ENCODE measurements at regions not wholly inside any gene's neighbourhood (a gene's known extent, or its start where the extent isn't known, plus 50 kb on each side); places are given as distances from the start of the nearest gene placed in this dataset.
A peak's percentile ranks its signal among the peaks of the same experiment; 100 is the strongest.

DNA sequence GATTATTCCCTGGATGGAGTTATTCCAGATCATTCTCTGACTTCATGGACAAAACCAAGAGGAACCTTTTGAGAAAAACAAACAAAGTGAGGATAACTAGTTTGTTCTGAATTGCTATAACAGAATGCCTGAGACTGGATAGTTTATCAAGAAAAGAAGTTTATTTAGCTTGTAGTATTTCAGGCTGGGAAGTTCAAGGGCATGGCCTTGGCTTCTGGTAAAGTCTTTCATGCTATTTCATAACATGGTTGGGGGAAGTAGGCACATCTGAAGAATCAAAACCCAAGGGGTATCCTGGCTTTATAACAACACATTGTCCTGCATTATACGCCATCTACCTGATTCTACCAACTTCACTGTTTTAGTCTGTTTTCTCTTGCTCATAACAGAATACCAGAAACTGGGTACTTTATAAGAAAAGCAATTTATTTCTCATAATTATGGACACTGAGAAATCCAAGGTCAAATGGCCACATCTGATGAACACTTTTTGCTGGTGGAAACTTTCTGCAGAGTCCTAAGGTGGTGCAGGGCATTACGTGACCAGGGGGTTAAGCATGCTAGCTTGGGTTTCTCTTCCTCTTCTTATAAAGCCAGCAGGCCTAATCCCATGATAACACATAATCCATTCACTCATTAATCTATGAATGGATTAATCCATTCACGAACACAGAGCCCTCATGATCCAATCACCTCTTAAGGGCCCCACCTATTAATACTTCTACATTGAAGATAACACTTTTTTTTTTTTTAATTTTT lies 186.1 kb upstream of the PRSS16 start (continued):
- TF ChIP-seq RARA (CRISPR knock-in tag; IDR thresholded peaks at IDR 0.05) = peak; percentile 86
- no peak for TF ChIP-seq HMG20B (CRISPR knock-in tag; conservative IDR thresholded peaks at IDR 0.05)
- TF ChIP-seq SOX5 (CRISPR knock-in tag; IDR thresholded peaks at IDR 0.05; ENCODE audit: borderline replicate concordance) = peak; percentile 36; the same call in 1 of the 2 replicates
- no peak for TF ChIP-seq CEBPB (IDR thresholded peaks at IDR 0.05; ENCODE audit: borderline replicate concordance, low read depth, low read length)
- peak; percentile 74 for TF ChIP-seq BCL6 (CRISPR knock-in tag; IDR thresholded peaks at IDR 0.05)
- no peak; the same call in 1 of the 2 replicates for TF ChIP-seq NR2F6 (IDR thresholded peaks at IDR 0.05)
- peak; percentile 48; the same call in 1 of the 2 replicates for TF ChIP-seq NR2F6 (CRISPR knock-in tag; IDR thresholded peaks at IDR 0.05)
- TF ChIP-seq REL (CRISPR knock-in tag; conservative IDR thresholded peaks at IDR 0.05) = no peak
- no peak for TF ChIP-seq SRF (IDR thresholded peaks at IDR 0.05; ENCODE audit: low read depth, low read length)
- TF ChIP-seq, protein P1, sequence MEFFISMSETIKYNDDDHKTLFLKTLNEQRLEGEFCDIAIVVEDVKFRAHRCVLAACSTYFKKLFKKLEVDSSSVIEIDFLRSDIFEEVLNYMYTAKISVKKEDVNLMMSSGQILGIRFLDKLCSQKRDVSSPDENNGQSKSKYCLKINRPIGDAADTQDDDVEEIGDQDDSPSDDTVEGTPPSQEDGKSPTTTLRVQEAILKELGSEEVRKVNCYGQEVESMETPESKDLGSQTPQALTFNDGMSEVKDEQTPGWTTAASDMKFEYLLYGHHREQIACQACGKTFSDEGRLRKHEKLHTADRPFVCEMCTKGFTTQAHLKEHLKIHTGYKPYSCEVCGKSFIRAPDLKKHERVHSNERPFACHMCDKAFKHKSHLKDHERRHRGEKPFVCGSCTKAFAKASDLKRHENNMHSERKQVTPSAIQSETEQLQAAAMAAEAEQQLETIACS (CRISPR knock-in tag; IDR thresholded peaks at IDR 0.05) = no peak
- TF ChIP-seq SIN3A (IDR thresholded peaks at IDR 0.05; ENCODE audit: borderline replicate concordance, low read depth, low read length) = no peak
- TF ChIP-seq GABPA (IDR thresholded peaks at IDR 0.05; ENCODE audit: low read depth, low read length) = no peak
- TF ChIP-seq GABPA (CRISPR knock-in tag; IDR thresholded peaks at IDR 0.05; ENCODE audit: low read depth) = no peak; the same call in 1 of the 2 replicates
- TF ChIP-seq MAZ (IDR thresholded peaks at IDR 0.05; ENCODE audit: borderline replicate concordance, low read depth, low read length) = no peak
- TF ChIP-seq MAZ (CRISPR knock-in tag; IDR thresholded peaks at IDR 0.05; ENCODE audit: low read depth) = no peak
- TF ChIP-seq ZNF501 (CRISPR knock-in tag; IDR thresholded peaks at IDR 0.05) = no peak
- TF ChIP-seq SIN3B (IDR thresholded peaks at IDR 0.05; ENCODE audit: low read length) = no peak
- no peak for TF ChIP-seq RFX3 (CRISPR knock-in tag; IDR thresholded peaks at IDR 0.05)
- TF ChIP-seq, protein P2, sequence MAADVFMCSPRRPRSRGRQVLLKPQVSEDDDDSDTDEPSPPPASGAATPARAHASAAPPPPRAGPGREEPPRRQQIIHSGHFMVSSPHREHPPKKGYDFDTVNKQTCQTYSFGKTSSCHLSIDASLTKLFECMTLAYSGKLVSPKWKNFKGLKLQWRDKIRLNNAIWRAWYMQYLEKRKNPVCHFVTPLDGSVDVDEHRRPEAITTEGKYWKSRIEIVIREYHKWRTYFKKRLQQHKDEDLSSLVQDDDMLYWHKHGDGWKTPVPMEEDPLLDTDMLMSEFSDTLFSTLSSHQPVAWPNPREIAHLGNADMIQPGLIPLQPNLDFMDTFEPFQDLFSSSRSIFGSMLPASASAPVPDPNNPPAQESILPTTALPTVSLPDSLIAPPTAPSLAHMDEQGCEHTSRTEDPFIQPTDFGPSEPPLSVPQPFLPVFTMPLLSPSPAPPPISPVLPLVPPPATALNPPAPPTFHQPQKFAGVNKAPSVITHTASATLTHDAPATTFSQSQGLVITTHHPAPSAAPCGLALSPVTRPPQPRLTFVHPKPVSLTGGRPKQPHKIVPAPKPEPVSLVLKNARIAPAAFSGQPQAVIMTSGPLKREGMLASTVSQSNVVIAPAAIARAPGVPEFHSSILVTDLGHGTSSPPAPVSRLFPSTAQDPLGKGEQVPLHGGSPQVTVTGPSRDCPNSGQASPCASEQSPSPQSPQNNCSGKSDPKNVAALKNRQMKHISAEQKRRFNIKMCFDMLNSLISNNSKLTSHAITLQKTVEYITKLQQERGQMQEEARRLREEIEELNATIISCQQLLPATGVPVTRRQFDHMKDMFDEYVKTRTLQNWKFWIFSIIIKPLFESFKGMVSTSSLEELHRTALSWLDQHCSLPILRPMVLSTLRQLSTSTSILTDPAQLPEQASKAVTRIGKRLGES (CRISPR knock-in tag; IDR thresholded peaks at IDR 0.05; ENCODE audit: borderline replicate concordance) = no peak
- TF ChIP-seq, protein P3, sequence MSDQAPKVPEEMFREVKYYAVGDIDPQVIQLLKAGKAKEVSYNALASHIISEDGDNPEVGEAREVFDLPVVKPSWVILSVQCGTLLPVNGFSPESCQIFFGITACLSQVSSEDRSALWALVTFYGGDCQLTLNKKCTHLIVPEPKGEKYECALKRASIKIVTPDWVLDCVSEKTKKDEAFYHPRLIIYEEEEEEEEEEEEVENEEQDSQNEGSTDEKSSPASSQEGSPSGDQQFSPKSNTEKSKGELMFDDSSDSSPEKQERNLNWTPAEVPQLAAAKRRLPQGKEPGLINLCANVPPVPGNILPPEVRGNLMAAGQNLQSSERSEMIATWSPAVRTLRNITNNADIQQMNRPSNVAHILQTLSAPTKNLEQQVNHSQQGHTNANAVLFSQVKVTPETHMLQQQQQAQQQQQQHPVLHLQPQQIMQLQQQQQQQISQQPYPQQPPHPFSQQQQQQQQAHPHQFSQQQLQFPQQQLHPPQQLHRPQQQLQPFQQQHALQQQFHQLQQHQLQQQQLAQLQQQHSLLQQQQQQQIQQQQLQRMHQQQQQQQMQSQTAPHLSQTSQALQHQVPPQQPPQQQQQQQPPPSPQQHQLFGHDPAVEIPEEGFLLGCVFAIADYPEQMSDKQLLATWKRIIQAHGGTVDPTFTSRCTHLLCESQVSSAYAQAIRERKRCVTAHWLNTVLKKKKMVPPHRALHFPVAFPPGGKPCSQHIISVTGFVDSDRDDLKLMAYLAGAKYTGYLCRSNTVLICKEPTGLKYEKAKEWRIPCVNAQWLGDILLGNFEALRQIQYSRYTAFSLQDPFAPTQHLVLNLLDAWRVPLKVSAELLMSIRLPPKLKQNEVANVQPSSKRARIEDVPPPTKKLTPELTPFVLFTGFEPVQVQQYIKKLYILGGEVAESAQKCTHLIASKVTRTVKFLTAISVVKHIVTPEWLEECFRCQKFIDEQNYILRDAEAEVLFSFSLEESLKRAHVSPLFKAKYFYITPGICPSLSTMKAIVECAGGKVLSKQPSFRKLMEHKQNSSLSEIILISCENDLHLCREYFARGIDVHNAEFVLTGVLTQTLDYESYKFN (CRISPR knock-in tag; conservative IDR thresholded peaks at IDR 0.05) = no peak
- TF ChIP-seq CBX2 (IDR thresholded peaks at IDR 0.05; ENCODE audit: low read depth, low read length) = no peak
- no peak for TF ChIP-seq CBX2 (CRISPR knock-in tag; IDR thresholded peaks at IDR 0.05; ENCODE audit: low read depth)
- TF ChIP-seq, protein P4, sequence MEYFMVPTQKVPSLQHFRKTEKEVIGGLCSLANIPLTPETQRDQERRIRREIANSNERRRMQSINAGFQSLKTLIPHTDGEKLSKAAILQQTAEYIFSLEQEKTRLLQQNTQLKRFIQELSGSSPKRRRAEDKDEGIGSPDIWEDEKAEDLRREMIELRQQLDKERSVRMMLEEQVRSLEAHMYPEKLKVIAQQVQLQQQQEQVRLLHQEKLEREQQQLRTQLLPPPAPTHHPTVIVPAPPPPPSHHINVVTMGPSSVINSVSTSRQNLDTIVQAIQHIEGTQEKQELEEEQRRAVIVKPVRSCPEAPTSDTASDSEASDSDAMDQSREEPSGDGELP (IDR thresholded peaks at IDR 0.05; ENCODE audit: borderline replicate concordance, low read depth) = no peak
- no peak for TF ChIP-seq MTA3 (CRISPR knock-in tag; IDR thresholded peaks at IDR 0.05)

Data from HepG2 (cell line).